ENCODE measurements at regions not wholly inside any gene's neighbourhood (a gene's known extent, or its start where the extent isn't known, plus 50 kb on each side); places are given as distances from the start of the nearest gene placed in this dataset.
"Not testable (repeated sequence)": the region's sequence is repeated elsewhere in the genome, so short reads cannot be mapped to it uniquely, and the experiment has no call there.

- DNase-seq (ENCODE audit: low read depth, low spot score) = not testable (repeated sequence)
Measured at GRCh38 chr15:21024235-21024987, 158.3 kb upstream of the POTEB2 start.

GRCh38 chr15:21018176-21018575 lies 152.1 kb upstream of the POTEB2 start:
- not testable (repeated sequence) for DNase-seq (ENCODE audit: low read depth, low spot score)

- DNase-seq (ENCODE audit: low read depth, low spot score) = not testable (repeated sequence)
Measured at GRCh38 chr15:21017326-21017725, 151.2 kb upstream of the POTEB2 start.

GRCh38 chr15:21016589-21016988 lies 150.5 kb upstream of the POTEB2 start:
- not testable (repeated sequence) for DNase-seq (ENCODE audit: low read depth, low spot score)

- not testable (repeated sequence) for DNase-seq (ENCODE audit: low read depth, low spot score)
Measured at GRCh38 chr15:21015171-21015570, 149.1 kb upstream of the POTEB2 start.

GRCh38 chr15:21013308-21013707 lies 147.2 kb upstream of the POTEB2 start:
- DNase-seq (ENCODE audit: low read depth, low spot score) = not testable (repeated sequence)

- DNase-seq (ENCODE audit: low read depth, low spot score) = not testable (repeated sequence)
Measured at GRCh38 chr15:21009651-21010050, 143.5 kb upstream of the POTEB2 start.

- DNase-seq (ENCODE audit: low read depth, low spot score) = not testable (repeated sequence)
Measured at GRCh38 chr15:21003459-21003858, 137.3 kb upstream of the POTEB2 start.

GRCh38 chr15:21001950-21002349 lies 135.8 kb upstream of the POTEB2 start:
- not testable (repeated sequence) for DNase-seq (ENCODE audit: low read depth, low spot score)

GRCh38 chr15:20991691-20992090 lies 125.6 kb upstream of the POTEB2 start:
- DNase-seq (ENCODE audit: low read depth, low spot score) = not testable (repeated sequence)

GRCh38 chr15:20991253-20991652 lies 125.1 kb upstream of the POTEB2 start:
- not testable (repeated sequence) for DNase-seq (ENCODE audit: low read depth, low spot score)

- DNase-seq (ENCODE audit: low read depth, low spot score) = not testable (repeated sequence)
Measured at GRCh38 chr15:20986775-20987174, 120.7 kb upstream of the POTEB2 start.

GRCh38 chr15:20978057-20978456 lies 111.9 kb upstream of the POTEB2 start:
- DNase-seq (ENCODE audit: low read depth, low spot score) = not testable (repeated sequence)

GRCh38 chr15:20972762-20973161 lies 106.6 kb upstream of the POTEB2 start:
- DNase-seq (ENCODE audit: low read depth, low spot score) = not testable (repeated sequence)

GRCh38 chr15:20959299-20959698 lies 93.2 kb upstream of the POTEB2 start:
- not testable (repeated sequence) for DNase-seq (ENCODE audit: low read depth, low spot score)

GRCh38 chr15:20929322-20929721 lies 63.2 kb upstream of the POTEB2 start:
- not testable (repeated sequence) for DNase-seq (ENCODE audit: low read depth, low spot score)
